Tibial nerve (tissue), 4 donors: ENCODE measurements at regions not wholly inside any gene's neighbourhood (a gene's known extent, or its start where the extent isn't known, plus 50 kb on each side); places are given as distances from the start of the nearest gene placed in this dataset.

Experiments
- CTCF ChIP-seq, 5 experiments: fragments of 200-600 bp in 3 of 5; fragments of 450-650 bp in 2 of 5; sonication (generic) in 3 of 5; IDR thresholded peaks; one replicate each; pipeline ENCODE4 v1.5.1; 2016 to 2019; ENCODE audit warnings: antibody characterized with exemption in 5 of 5, mild to moderate bottlenecking in 3 of 5, moderate library complexity in 2 of 5
- EP300 ChIP-seq, 2 donors: sonication (generic); formaldehyde crosslinking; IDR thresholded peaks; one replicate each; pipeline ENCODE4 v1.6.1; 2017; ENCODE audit warnings: antibody characterized with exemption in 2 of 2, mild to moderate bottlenecking in 1 of 2
- POLR2A ChIP-seq, 2 donors: fragments of 450-650 bp; IDR thresholded peaks; one replicate each; pipeline ENCODE4 v1.6.1; 2017; ENCODE audit warnings: antibody characterized with exemption in 2 of 2, mild to moderate bottlenecking in 2 of 2, moderate library complexity in 2 of 2

- TF ChIP-seq POLR2A (IDR thresholded peaks at IDR 0.05) (no peak), CTCF (IDR thresholded peaks at IDR 0.05) (no peak), EP300 (IDR thresholded peaks at IDR 0.05) (no peak)
Measured at GRCh38 chr3:187434524-187434923, 66.3 kb downstream of the RTP4 start.
